HK-2 (cell line): ENCODE measurements at regions not wholly inside any gene's neighbourhood (a gene's known extent, or its start where the extent isn't known, plus 50 kb on each side); places are given as distances from the start of the nearest gene placed in this dataset.
"Not testable (repeated sequence)": the region's sequence is repeated elsewhere in the genome, so short reads cannot be mapped to it uniquely, and the experiment has no call there.

Source experiments
- DNase-seq: peaks from one replicate; pipeline ENCODE4 v3.0.0-alpha.2; 2018; ENCODE audit not compliant: unreplicated experiment

- DNase-seq: no peak
Measured at GRCh38 chr20:60168963-60169362, 210.7 kb downstream of the CDH26 start.

GRCh38 chr20:60170116-60170515 is 211.9 kb downstream of the CDH26 start:
- no peak for DNase-seq

- DNase-seq: no peak
Measured at GRCh38 chr20:60171313-60171712, 213.1 kb downstream of the CDH26 start.

GRCh38 chr20:60171738-60172137 is 213.5 kb downstream of the CDH26 start:
- no peak for DNase-seq

- no peak for DNase-seq
Measured at GRCh38 chr20:60172346-60172984, 214.2 kb downstream of the CDH26 start.

GRCh38 chr20:60177080-60177479 is 218.9 kb downstream of the CDH26 start:
- no peak for DNase-seq

- no peak for DNase-seq
Measured at GRCh38 chr20:60180986-60181385, 222.8 kb downstream of the CDH26 start.

GRCh38 chr20:60186412-60186811 is 228.2 kb downstream of the CDH26 start:
- no peak for DNase-seq

GRCh38 chr20:60187683-60188082 is 229.5 kb downstream of the CDH26 start:
- no peak for DNase-seq

- DNase-seq: no peak
Measured at GRCh38 chr20:60191014-60191413, 232.8 kb downstream of the CDH26 start.

GRCh38 chr20:60192326-60192725 is 234.1 kb downstream of the CDH26 start:
- no peak for DNase-seq

GRCh38 chr20:60199132-60199531 is 240.9 kb downstream of the CDH26 start:
- DNase-seq: not testable (repeated sequence)

GRCh38 chr20:60199866-60200265 is 241.6 kb downstream of the CDH26 start:
- no peak for DNase-seq

- no peak for DNase-seq
Measured at GRCh38 chr20:60200305-60200918, 242.2 kb downstream of the CDH26 start.

GRCh38 chr20:60201198-60201835 is 243.1 kb downstream of the CDH26 start:
- DNase-seq: no peak

GRCh38 chr20:60202046-60202445 is 243.8 kb downstream of the CDH26 start:
- DNase-seq: no peak

GRCh38 chr20:60203451-60203850 is 245.2 kb downstream of the CDH26 start:
- no peak for DNase-seq

GRCh38 chr20:60204601-60205000 is 246.4 kb downstream of the CDH26 start:
- no peak for DNase-seq

- DNase-seq: peak; percentile 55
Measured at GRCh38 chr20:60206259-60206658, 248.0 kb downstream of the CDH26 start.

GRCh38 chr20:60209048-60209447 is 250.8 kb downstream of the CDH26 start:
- DNase-seq: no peak

GRCh38 chr20:60210779-60211617 is 252.8 kb downstream of the CDH26 start:
- DNase-seq: peak; percentile 74
